ENCODE measurements at regions not wholly inside any gene's neighbourhood (a gene's known extent, or its start where the extent isn't known, plus 50 kb on each side); places are given as distances from the start of the nearest gene placed in this dataset.

DNA sequence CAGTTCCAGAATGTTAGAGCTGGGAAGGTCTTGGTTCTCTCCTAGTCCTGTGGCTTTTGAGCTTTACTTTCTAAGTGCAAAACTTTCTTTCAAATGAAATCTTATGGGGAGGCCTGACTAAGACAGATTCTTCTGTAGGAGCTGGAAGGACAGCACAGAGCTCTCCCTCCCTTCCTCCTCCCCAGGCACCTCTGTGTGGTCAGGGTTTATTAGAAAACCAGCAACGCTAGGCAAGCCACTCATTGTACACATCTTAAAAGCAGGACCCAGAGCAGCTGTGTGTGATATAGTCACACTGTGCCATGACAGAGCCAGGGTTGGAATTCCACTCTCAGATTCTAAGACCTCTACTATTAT is 241.1 kb upstream of the RAB4A start:
- Mint-ChIP-seq H3K4me1 (peaks cover 91% of the 10 kb centered on the region), H3K36me3 (no peaks in the 10 kb centered on the region), H3K27ac (peak overlapping the region in 3 of 7 donors; percentile 21 to 64 (median 44)), H3K9me3 (no peaks in the 10 kb centered on the region), H3K4me3 (no peak overlapping the region), H3K27me3 (ENCODE audit: low read depth in 3 of 3) (peaks cover 0 to 2% (median 0%) of the 10 kb centered on the region in 3 donors)
- Histone ChIP-seq H3K79me2 (ENCODE audit: insufficient read depth, low read length) (no peaks in the 10 kb centered on the region), H3K4me3 (replicated peaks in 1 of 3; ENCODE audit: low read depth in 2 of 3, low read length in 3 of 3) (no peak overlapping the region), H3K4me1 (ENCODE audit: control insufficient read depth in 1 of 2, insufficient read depth in 2 of 2, low read length in 2 of 2) (peaks cover 84 to 94% of the 10 kb centered on the region in 2 donors), H3K27me3 (ENCODE audit: control insufficient read depth in 2 of 2, insufficient read depth in 2 of 2, low read length in 2 of 2) (no peaks in the 10 kb centered on the region), H3K27ac (ENCODE audit: low read depth in 1 of 2, low read length in 2 of 2) (peak overlapping the region in 1 of 2 donors; percentile 84), H3K9me3 (replicated peaks in 1 of 2; ENCODE audit: control insufficient read depth in 1 of 2, insufficient read depth in 1 of 2, low read length in 2 of 2) (no peaks in the 10 kb centered on the region), H3K9ac (ENCODE audit: insufficient read depth, low read length, poor library complexity, severe bottlenecking) (no peak overlapping the region), H4K20me1 (ENCODE audit: insufficient read depth, low read length) (no peaks in the 10 kb centered on the region), H2AFZ (ENCODE audit: insufficient read depth, low read depth, low read length, poor library complexity, severe bottlenecking) (no peak overlapping the region), H3K4me2 (replicated peaks; ENCODE audit: extremely low read depth, low read length, poor library complexity, severe bottlenecking) (no peak overlapping the region), H3K36me3 (replicated peaks in 1 of 2; ENCODE audit: control insufficient read depth in 1 of 2, insufficient read depth in 2 of 2, low read length in 2 of 2) (no peaks in the 10 kb centered on the region)
- intact Hi-C loops (cut with micrococcal nuclease): loop anchor here (5.0 to 10.0 kb wide), 4 partner anchors 37 to 125 kb away; no protein-coding TSS in a partner anchor
- TF ChIP-seq CTCF (IDR thresholded peaks at IDR 0.05): no peak
- WGBS (ENCODE audit: insufficient coverage): no CpG with 5 or more reads among the region's 1 CpG
- no peak for DNase-seq

DNA sequence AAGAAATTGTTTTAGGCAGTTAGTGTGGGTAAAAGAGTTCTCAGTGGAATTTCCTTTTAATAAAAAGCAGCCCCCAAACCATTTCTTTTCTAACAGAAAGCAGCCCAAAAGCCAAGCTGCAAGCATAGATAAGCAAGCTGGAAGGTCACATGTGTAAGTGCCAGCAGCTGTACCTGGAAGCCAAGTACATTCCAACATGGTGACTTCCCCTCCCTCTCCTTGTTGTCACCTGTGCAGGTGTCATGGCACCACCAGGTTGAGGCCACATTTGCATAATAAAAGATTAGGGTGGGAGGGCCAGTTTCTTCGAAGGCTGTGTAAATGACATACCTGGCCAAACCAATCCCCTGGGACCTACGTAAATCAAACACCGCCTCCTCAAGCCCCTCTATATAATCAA is 240.3 kb upstream of the RAB4A start:
- no peak overlapping the region for H3K4me2 ChIP-seq (replicated peaks; ENCODE audit: extremely low read depth, low read length, poor library complexity, severe bottlenecking)
- H2AFZ ChIP-seq (ENCODE audit: insufficient read depth, low read depth, low read length, poor library complexity, severe bottlenecking): peak overlapping the region; percentile 46
- Mint-ChIP-seq H3K4me3 (no peak overlapping the region), H3K27me3 (ENCODE audit: low read depth in 3 of 3) (peaks cover 0 to 2% (median 0%) of the 10 kb centered on the region in 3 donors), H3K27ac (peak overlapping the region in 1 of 7 donors; percentile 60), H3K9me3 (no peaks in the 10 kb centered on the region), H3K36me3 (no peaks in the 10 kb centered on the region), H3K4me1 (peaks cover 91% of the 10 kb centered on the region)
- intact Hi-C loops (cut with micrococcal nuclease): no loop called here
- 82% methylated on average over 2 of the region's 3 CpGs for WGBS (ENCODE audit: insufficient coverage)
- H3K4me3 ChIP-seq (replicated peaks in 1 of 3; ENCODE audit: low read depth in 2 of 3, low read length in 3 of 3): no peak overlapping the region
- H3K9me3 ChIP-seq (replicated peaks in 1 of 2; ENCODE audit: control insufficient read depth in 1 of 2, insufficient read depth in 1 of 2, low read length in 2 of 2): no peaks in the 10 kb centered on the region
- no peaks in the 10 kb centered on the region for H3K27me3 ChIP-seq (ENCODE audit: control insufficient read depth in 2 of 2, insufficient read depth in 2 of 2, low read length in 2 of 2)
- H3K79me2 ChIP-seq (ENCODE audit: insufficient read depth, low read length): no peaks in the 10 kb centered on the region
- no peak for TF ChIP-seq CTCF (IDR thresholded peaks at IDR 0.05)
- no peak for DNase-seq
- H3K9ac ChIP-seq (ENCODE audit: insufficient read depth, low read length, poor library complexity, severe bottlenecking): no peak overlapping the region
- H3K27ac ChIP-seq (ENCODE audit: low read depth in 1 of 2, low read length in 2 of 2): no peak overlapping the region
- no peaks in the 10 kb centered on the region for H4K20me1 ChIP-seq (ENCODE audit: insufficient read depth, low read length)
- peaks cover 84 to 94% of the 10 kb centered on the region in 2 donors for H3K4me1 ChIP-seq (ENCODE audit: control insufficient read depth in 1 of 2, insufficient read depth in 2 of 2, low read length in 2 of 2)
- H3K36me3 ChIP-seq (replicated peaks in 1 of 2; ENCODE audit: control insufficient read depth in 1 of 2, insufficient read depth in 2 of 2, low read length in 2 of 2): no peaks in the 10 kb centered on the region

Data from CD14-positive monocyte (primary cell).